ENCODE measurements at regions not wholly inside any gene's neighbourhood (a gene's known extent, or its start where the extent isn't known, plus 50 kb on each side); places are given as distances from the start of the nearest gene placed in this dataset.

GRCh38 chr5:12284604-12285003 is 380.4 kb upstream of the CTNND2 start:
- no peak overlapping the region for H3K4me3 ChIP-seq (ENCODE audit: low read depth, low read length)
- TF ChIP-seq CTCF (IDR thresholded peaks at IDR 0.05; ENCODE audit: insufficient read depth, low read depth, low read length, missing control alignments), result no peak
- peak; percentile 3 for DNase-seq (ENCODE audit: low read depth)

- no peak overlapping the region for H3K4me3 ChIP-seq (ENCODE audit: low read depth, low read length)
- no peak for TF ChIP-seq CTCF (IDR thresholded peaks at IDR 0.05; ENCODE audit: insufficient read depth, low read depth, low read length, missing control alignments)
- DNase-seq (ENCODE audit: low read depth), result peak; percentile 35
Measured at GRCh38 chr5:12277504-12278192, 373.4 kb upstream of the CTNND2 start.

GRCh38 chr5:12274236-12274635 is 370.0 kb upstream of the CTNND2 start:
- no peak overlapping the region for H3K4me3 ChIP-seq (ENCODE audit: low read depth, low read length)
- no peak for TF ChIP-seq CTCF (IDR thresholded peaks at IDR 0.05; ENCODE audit: insufficient read depth, low read depth, low read length, missing control alignments)
- no peak for DNase-seq (ENCODE audit: low read depth)

GRCh38 chr5:12272389-12272788 is 368.1 kb upstream of the CTNND2 start:
- DNase-seq (ENCODE audit: low read depth), result no peak
- TF ChIP-seq CTCF (IDR thresholded peaks at IDR 0.05; ENCODE audit: insufficient read depth, low read depth, low read length, missing control alignments), result no peak

GRCh38 chr5:12270914-12271313 is 366.7 kb upstream of the CTNND2 start:
- TF ChIP-seq CTCF (IDR thresholded peaks at IDR 0.05; ENCODE audit: insufficient read depth, low read depth, low read length, missing control alignments), result no peak
- DNase-seq (ENCODE audit: low read depth), result no peak
- H3K4me3 ChIP-seq (ENCODE audit: low read depth, low read length), result no peak overlapping the region

More at GRCh38 chr5:12272389-12272788, 368.1 kb upstream of the CTNND2 start:
- H3K4me3 ChIP-seq (ENCODE audit: low read depth, low read length), result no peak overlapping the region

- H3K4me3 ChIP-seq (ENCODE audit: low read depth, low read length), result no peak overlapping the region
- TF ChIP-seq CTCF (IDR thresholded peaks at IDR 0.05; ENCODE audit: insufficient read depth, low read depth, low read length, missing control alignments), result no peak
- no peak for DNase-seq (ENCODE audit: low read depth)
Measured at GRCh38 chr5:12269164-12269563, 364.9 kb upstream of the CTNND2 start.

- TF ChIP-seq CTCF (IDR thresholded peaks at IDR 0.05; ENCODE audit: insufficient read depth, low read depth, low read length, missing control alignments), result no peak
- H3K4me3 ChIP-seq (ENCODE audit: low read depth, low read length), result no peak overlapping the region
- no peak for DNase-seq (ENCODE audit: low read depth)
Measured at GRCh38 chr5:12258549-12258948, 354.3 kb upstream of the CTNND2 start.

Data from GM12865 (cell line).